Immature natural killer cell (primary cell): ENCODE measurements at regions not wholly inside any gene's neighbourhood (a gene's known extent, or its start where the extent isn't known, plus 50 kb on each side); places are given as distances from the start of the nearest gene placed in this dataset.

Experiments
- DNase-seq, 3 donors: peaks; one replicate each; pipeline ENCODE4 v3.0.0; 2022; ENCODE audit warnings: mixed read lengths in 1 of 3
- H3K27ac Mint-ChIP-seq, 6 donors: one replicate each; pipeline ENCODE4 v1.8.0; 2020; ENCODE audit warnings: mixed read lengths in 6 of 6, mild to moderate bottlenecking in 5 of 6, inconsistent platforms in 4 of 6, moderate library complexity in 3 of 6
- H3K27me3 Mint-ChIP-seq, 3 donors: one replicate each; pipeline ENCODE4 v1.8.0; 2020 to 2021; ENCODE audit warnings: low read depth in 3 of 3, mild to moderate bottlenecking in 3 of 3, mixed read lengths in 3 of 3, moderate library complexity in 3 of 3, inconsistent platforms in 1 of 3
- H3K36me3 Mint-ChIP-seq, 3 donors: one replicate each; pipeline ENCODE4 v1.8.0; 2020; ENCODE audit warnings: mixed read lengths in 3 of 3, inconsistent platforms in 2 of 3, mild to moderate bottlenecking in 2 of 3
- H3K4me1 Mint-ChIP-seq, 2 donors: one replicate each; pipeline ENCODE4 v1.8.0; 2020; ENCODE audit warnings: inconsistent platforms in 2 of 2, mild to moderate bottlenecking in 2 of 2, mixed read lengths in 2 of 2, moderate library complexity in 1 of 2
- H3K4me3 Mint-ChIP-seq, 5 donors: one replicate each; pipeline ENCODE4 v1.8.0; 2020; ENCODE audit warnings: mild to moderate bottlenecking in 5 of 5, mixed read lengths in 5 of 5, inconsistent platforms in 3 of 5, moderate library complexity in 3 of 5
- H3K9me3 Mint-ChIP-seq, 6 donors: one replicate each; pipeline ENCODE4 v1.8.0; 2020; ENCODE audit warnings: mild to moderate bottlenecking in 6 of 6, mixed read lengths in 6 of 6, inconsistent platforms in 4 of 6, moderate library complexity in 3 of 6

- peaks cover 0 to 6% (median under 1%) of the 10 kb centered on the region in 6 donors for H3K9me3 Mint-ChIP-seq
- no peak overlapping the region for H3K4me3 Mint-ChIP-seq
- peaks cover 2 to 4% (median 2%) of the 10 kb centered on the region in 3 donors for H3K27me3 Mint-ChIP-seq
- H3K36me3 Mint-ChIP-seq: no peaks in the 10 kb centered on the region
- H3K27ac Mint-ChIP-seq: no peak overlapping the region
- DNase-seq: no peak
- no peaks in the 10 kb centered on the region for H3K4me1 Mint-ChIP-seq
Measured at GRCh38 chr12:58167622-58168021, 226.3 kb downstream of the ATP23 start.

- Mint-ChIP-seq H3K27me3 (peaks cover 0 to 5% (median 2%) of the 10 kb centered on the region in 3 donors), H3K9me3 (peaks cover 0 to 4% (median 0%) of the 10 kb centered on the region in 6 donors), H3K4me3 (no peak overlapping the region), H3K36me3 (no peaks in the 10 kb centered on the region), H3K27ac (no peak overlapping the region), H3K4me1 (no peaks in the 10 kb centered on the region)
- DNase-seq: no peak
Measured at GRCh38 chr12:58169826-58170225, 228.5 kb downstream of the ATP23 start.

- Mint-ChIP-seq H3K4me3 (no peak overlapping the region), H3K4me1 (no peaks in the 10 kb centered on the region), H3K27ac (no peak overlapping the region), H3K9me3 (peaks cover 0 to 3% (median 0%) of the 10 kb centered on the region in 6 donors), H3K36me3 (no peaks in the 10 kb centered on the region), H3K27me3 (peaks cover 0 to 9% (median 2%) of the 10 kb centered on the region in 3 donors)
- DNase-seq: no peak
Measured at GRCh38 chr12:58171914-58172313, 230.5 kb downstream of the ATP23 start.

GRCh38 chr12:58172433-58173073 lies 231.2 kb downstream of the ATP23 start:
- Mint-ChIP-seq H3K36me3 (no peaks in the 10 kb centered on the region), H3K4me3 (no peak overlapping the region), H3K27ac (no peak overlapping the region), H3K9me3 (peaks cover 0 to 3% (median 0%) of the 10 kb centered on the region in 6 donors), H3K4me1 (no peaks in the 10 kb centered on the region), H3K27me3 (peaks cover 0 to 9% (median 0%) of the 10 kb centered on the region in 3 donors)
- DNase-seq: no peak

GRCh38 chr12:58174316-58174715 lies 232.9 kb downstream of the ATP23 start:
- peaks cover 0 to 2% (median 0%) of the 10 kb centered on the region in 6 donors for H3K9me3 Mint-ChIP-seq
- H3K4me3 Mint-ChIP-seq: no peak overlapping the region
- no peak for DNase-seq
- no peaks in the 10 kb centered on the region for H3K4me1 Mint-ChIP-seq
- H3K36me3 Mint-ChIP-seq: no peaks in the 10 kb centered on the region
- no peak overlapping the region for H3K27ac Mint-ChIP-seq
- peaks cover 0 to 16% (median 1%) of the 10 kb centered on the region in 3 donors for H3K27me3 Mint-ChIP-seq

- H3K9me3 Mint-ChIP-seq: peaks cover 0 to 2% (median 0%) of the 10 kb centered on the region in 6 donors
- no peak overlapping the region for H3K4me3 Mint-ChIP-seq
- H3K27me3 Mint-ChIP-seq: peaks cover 0 to 18% (median 3%) of the 10 kb centered on the region in 3 donors
- H3K27ac Mint-ChIP-seq: no peak overlapping the region
- DNase-seq: no peak
- H3K4me1 Mint-ChIP-seq: no peaks in the 10 kb centered on the region
- H3K36me3 Mint-ChIP-seq: no peaks in the 10 kb centered on the region
Measured at GRCh38 chr12:58176296-58176869, 235.0 kb downstream of the ATP23 start.

- H3K27me3 Mint-ChIP-seq: peaks cover 0 to 27% (median 4%) of the 10 kb centered on the region in 3 donors
- no peaks in the 10 kb centered on the region for H3K4me1 Mint-ChIP-seq
- no peak overlapping the region for H3K27ac Mint-ChIP-seq
- no peaks in the 10 kb centered on the region for H3K36me3 Mint-ChIP-seq
- peaks cover 0 to 2% (median 0%) of the 10 kb centered on the region in 6 donors for H3K9me3 Mint-ChIP-seq
- DNase-seq: no peak
- no peak overlapping the region for H3K4me3 Mint-ChIP-seq
Measured at GRCh38 chr12:58177366-58177765, 236.0 kb downstream of the ATP23 start.

GRCh38 chr12:58184212-58184611 lies 242.8 kb downstream of the ATP23 start:
- Mint-ChIP-seq H3K4me1 (no peaks in the 10 kb centered on the region), H3K27ac (no peak overlapping the region), H3K4me3 (no peak overlapping the region), H3K36me3 (no peaks in the 10 kb centered on the region), H3K9me3 (peaks cover 2 to 17% (median 5%) of the 10 kb centered on the region in 6 donors), H3K27me3 (peaks cover 0 to 12% (median 2%) of the 10 kb centered on the region in 3 donors)
- no peak for DNase-seq

- Mint-ChIP-seq H3K36me3 (no peaks in the 10 kb centered on the region), H3K27me3 (peaks cover 0 to 8% (median under 1%) of the 10 kb centered on the region in 3 donors), H3K27ac (no peak overlapping the region), H3K4me1 (no peaks in the 10 kb centered on the region), H3K9me3 (peaks cover 4 to 17% (median 5%) of the 10 kb centered on the region in 6 donors), H3K4me3 (no peak overlapping the region)
- DNase-seq: no peak
Measured at GRCh38 chr12:58186401-58186800, 245.0 kb downstream of the ATP23 start.

GRCh38 chr12:58186914-58187313 lies 245.5 kb downstream of the ATP23 start:
- Mint-ChIP-seq H3K36me3 (no peaks in the 10 kb centered on the region), H3K9me3 (peaks cover 4 to 17% (median 5%) of the 10 kb centered on the region in 6 donors), H3K4me3 (no peak overlapping the region), H3K4me1 (no peaks in the 10 kb centered on the region), H3K27me3 (peaks cover 0 to 4% (median 0%) of the 10 kb centered on the region in 3 donors), H3K27ac (no peak overlapping the region)
- no peak for DNase-seq

- DNase-seq: no peak
- no peaks in the 10 kb centered on the region for H3K36me3 Mint-ChIP-seq
- H3K9me3 Mint-ChIP-seq: peaks cover 4 to 22% (median 5%) of the 10 kb centered on the region in 6 donors
- no peak overlapping the region for H3K27ac Mint-ChIP-seq
- H3K4me1 Mint-ChIP-seq: no peaks in the 10 kb centered on the region
- H3K27me3 Mint-ChIP-seq: peaks cover 0 to 1% (median 0%) of the 10 kb centered on the region in 3 donors
- H3K4me3 Mint-ChIP-seq: no peak overlapping the region
Measured at GRCh38 chr12:58189030-58189429, 247.7 kb downstream of the ATP23 start.

GRCh38 chr12:58189893-58190292 lies 248.5 kb downstream of the ATP23 start:
- Mint-ChIP-seq H3K4me1 (no peaks in the 10 kb centered on the region), H3K4me3 (no peak overlapping the region), H3K27ac (no peak overlapping the region), H3K27me3 (peaks cover 0 to 1% (median 0%) of the 10 kb centered on the region in 3 donors), H3K9me3 (peaks cover 4 to 22% (median 8%) of the 10 kb centered on the region in 6 donors), H3K36me3 (no peaks in the 10 kb centered on the region)
- DNase-seq: no peak

GRCh38 chr12:58190618-58191017 lies 249.3 kb downstream of the ATP23 start:
- peaks cover 4 to 27% (median 9%) of the 10 kb centered on the region in 6 donors for H3K9me3 Mint-ChIP-seq
- DNase-seq: no peak
- no peak overlapping the region for H3K27ac Mint-ChIP-seq
- no peak overlapping the region for H3K4me3 Mint-ChIP-seq
- peaks cover 0 to 1% (median 0%) of the 10 kb centered on the region in 3 donors for H3K27me3 Mint-ChIP-seq
- no peaks in the 10 kb centered on the region for H3K36me3 Mint-ChIP-seq
- no peaks in the 10 kb centered on the region for H3K4me1 Mint-ChIP-seq

GRCh38 chr12:58196971-58197370 lies 255.6 kb downstream of the ATP23 start:
- H3K9me3 Mint-ChIP-seq: peaks cover 0 to 22% (median 5%) of the 10 kb centered on the region in 6 donors
- no peak for DNase-seq
- no peak overlapping the region for H3K27ac Mint-ChIP-seq
- H3K27me3 Mint-ChIP-seq: peaks cover 4 to 6% (median 6%) of the 10 kb centered on the region in 3 donors
- no peak overlapping the region for H3K4me3 Mint-ChIP-seq
- H3K4me1 Mint-ChIP-seq: no peaks in the 10 kb centered on the region
- no peaks in the 10 kb centered on the region for H3K36me3 Mint-ChIP-seq
